Neural cell (in vitro differentiated cells): ENCODE measurements at regions not wholly inside any gene's neighbourhood (a gene's known extent, or its start where the extent isn't known, plus 50 kb on each side); places are given as distances from the start of the nearest gene placed in this dataset.

Experiments
- H2AFZ ChIP-seq: fragments of 200-600, 300-800 bp; sonication (generic), shearing (Covaris generic); 2 replicates; pipeline ENCODE4 v1.6.0; 2014; ENCODE audit warnings: low read depth, mild to moderate bottlenecking, antibody characterized with exemption, low read length, moderate library complexity
- H3F3A ChIP-seq: fragments of 200-600 bp; shearing (Covaris generic); 2 replicates; pipeline ENCODE4 v1.6.1; 2016; ENCODE audit warnings: mild to moderate bottlenecking, moderate library complexity, mixed read lengths, antibody characterized with exemption, low read length; ENCODE audit not compliant: insufficient read depth, poor library complexity, severe bottlenecking
- H3K27ac ChIP-seq: fragments of 200-600, 300-800 bp; sonication (generic), shearing (Covaris generic); 2 replicates; pipeline ENCODE4 v1.5.1; 2014; ENCODE audit warnings: mild to moderate bottlenecking, low read length, moderate library complexity
- H3K27me3 ChIP-seq: fragments of 300-800, 200-600 bp; sonication (generic), shearing (Covaris generic); 2 replicates; pipeline ENCODE4 v1.6.0; 2014; ENCODE audit warnings: mild to moderate bottlenecking, low read depth, low read length, moderate library complexity; ENCODE audit not compliant: insufficient read depth
- H3K36me3 ChIP-seq: fragments of 300-800, 200-600 bp; sonication (generic), shearing (Covaris generic); 2 replicates; pipeline ENCODE4 v1.5.1; 2014; ENCODE audit warnings: mild to moderate bottlenecking, antibody characterized with exemption, low read length, moderate library complexity; ENCODE audit not compliant: insufficient read depth
- H3K4me2 ChIP-seq: fragments of 300-800, 200-600 bp; sonication (generic), shearing (Covaris generic); 2 replicates; pipeline ENCODE4 v1.6.0; 2014; ENCODE audit warnings: mild to moderate bottlenecking, low read length
- H3K4me3 ChIP-seq: fragments of 300-800, 200-600 bp; sonication (generic), shearing (Covaris generic); 2 replicates; pipeline ENCODE4 v1.5.1; 2014; ENCODE audit warnings: mild to moderate bottlenecking, low read length, moderate library complexity
- H3K79me2 ChIP-seq: fragments of 200-600 bp; shearing (Covaris generic); replicated peaks from 2 replicates; pipeline ENCODE4 v1.6.0; 2014; ENCODE audit warnings: mild to moderate bottlenecking, low read length, moderate library complexity; ENCODE audit not compliant: insufficient read depth
- H3K9ac ChIP-seq: fragments of 300-800, 200-600 bp; sonication (generic), shearing (Covaris generic); 2 replicates; pipeline ENCODE4 v1.6.1; 2016; ENCODE audit warnings: mild to moderate bottlenecking, low read length, mixed read lengths
- H3K9me2 ChIP-seq: fragments of 200-600 bp; shearing (Covaris generic); 2 replicates; pipeline ENCODE4 v1.6.1; 2016; ENCODE audit warnings: mild to moderate bottlenecking, low read length, mixed read lengths; ENCODE audit not compliant: insufficient read depth
- H3K9me3 ChIP-seq: fragments of 200-600, 300-800 bp; sonication (generic), shearing (Covaris generic); 2 replicates; pipeline ENCODE4 v1.6.1; 2016; ENCODE audit warnings: mild to moderate bottlenecking, mixed run types, low read length, moderate library complexity, mixed read lengths
- H4K20me1 ChIP-seq: fragments of 200-600 bp; shearing (Covaris generic); 2 replicates; pipeline ENCODE4 v1.6.1; 2016; ENCODE audit warnings: mild to moderate bottlenecking, mixed run types; ENCODE audit not compliant: insufficient read depth
- CTCF ChIP-seq: fragments of 450-650 bp; IDR thresholded peaks from 2 replicates; pipeline ENCODE4 v1.5.1; 2014; ENCODE audit warnings: antibody characterized with exemption, mild to moderate bottlenecking, moderate library complexity; ENCODE audit not compliant: poor library complexity, severe bottlenecking
- EP300 ChIP-seq: fragments of 450-650 bp; conservative IDR thresholded peaks from 2 replicates; pipeline ENCODE4 v1.6.1; 2014; ENCODE audit warnings: antibody characterized with exemption, mild to moderate bottlenecking, moderate library complexity; ENCODE audit not compliant: poor library complexity, severe bottlenecking
- EZH2 ChIP-seq: fragments of 200-600, 300-800 bp; shearing (Covaris generic), sonication (generic); IDR thresholded peaks from 2 replicates; pipeline ENCODE4 v1.6.1; 2014; ENCODE audit warnings: antibody characterized with exemption, low read length, borderline replicate concordance, mild to moderate bottlenecking; ENCODE audit not compliant: insufficient read depth, poor library complexity, severe bottlenecking
- MXI1 ChIP-seq: fragments of 450-650 bp; conservative IDR thresholded peaks from 2 replicates; pipeline ENCODE4 v1.6.1; 2014; ENCODE audit warnings: antibody characterized with exemption, mild to moderate bottlenecking; ENCODE audit not compliant: poor library complexity, severe bottlenecking
- POLR2AphosphoS5 ChIP-seq: IDR thresholded peaks from 2 replicates; pipeline ENCODE4 v1.6.1; 2012
- RAD21 ChIP-seq: fragments of 450-650 bp; conservative IDR thresholded peaks from 2 replicates; pipeline ENCODE4 v1.6.1; 2014; ENCODE audit warnings: antibody characterized with exemption, mild to moderate bottlenecking, moderate library complexity
- REST ChIP-seq: IDR thresholded peaks from 2 replicates; pipeline ENCODE4 v1.6.1; 2012; ENCODE audit warnings: borderline replicate concordance
- SMC3 ChIP-seq: fragments of 450-650 bp; conservative IDR thresholded peaks from 2 replicates; pipeline ENCODE4 v1.6.1; 2014; ENCODE audit warnings: antibody characterized with exemption, mild to moderate bottlenecking, moderate library complexity; ENCODE audit not compliant: poor library complexity
- TAF1 ChIP-seq: IDR thresholded peaks from 2 replicates; pipeline ENCODE4 v1.6.1; 2012; ENCODE audit warnings: low read depth

GRCh38 chr21:16651956-16652355 lies 860.9 kb upstream of the CXADR start:
- Histone ChIP-seq H2AFZ (no peak overlapping the region), H3K9me3 (no peaks in the 10 kb centered on the region)

GRCh38 chr21:16663436-16663835 lies 849.4 kb upstream of the CXADR start:
- Histone ChIP-seq H3K4me3 (no peak overlapping the region), H3K36me3 (no peaks in the 10 kb centered on the region), H3K27me3 (no peaks in the 10 kb centered on the region), H3K9me2 (no peaks in the 10 kb centered on the region), H3K9me3 (no peaks in the 10 kb centered on the region), H3F3A (no peaks in the 10 kb centered on the region), H3K9ac (no peak overlapping the region), H4K20me1 (no peaks in the 10 kb centered on the region), H3K27ac (no peak overlapping the region), H3K4me2 (no peak overlapping the region), H2AFZ (no peak overlapping the region), H3K79me2 (no peaks in the 10 kb centered on the region)
- no peak for TF ChIP-seq TAF1

More at GRCh38 chr21:16651956-16652355, 860.9 kb upstream of the CXADR start:
- Histone ChIP-seq H3K36me3 (no peaks in the 10 kb centered on the region), H3F3A (no peaks in the 10 kb centered on the region), H3K4me3 (no peak overlapping the region), H3K4me2 (no peak overlapping the region), H3K9ac (no peak overlapping the region), H3K27me3 (no peaks in the 10 kb centered on the region), H3K79me2 (no peaks in the 10 kb centered on the region), H4K20me1 (no peaks in the 10 kb centered on the region), H3K9me2 (no peaks in the 10 kb centered on the region), H3K27ac (no peak overlapping the region)
- TF ChIP-seq REST (no peak), EP300 (no peak), TAF1 (no peak), MXI1 (no peak), RAD21 (no peak), POLR2AphosphoS5 (no peak), CTCF (no peak)

- H3F3A ChIP-seq, result no peaks in the 10 kb centered on the region
- H3K9me2 ChIP-seq, result no peaks in the 10 kb centered on the region
- no peaks in the 10 kb centered on the region for H4K20me1 ChIP-seq
- no peak overlapping the region for H3K4me2 ChIP-seq
- TF ChIP-seq MXI1, result no peak
- TF ChIP-seq RAD21, result no peak
- no peak for TF ChIP-seq SMC3
- TF ChIP-seq CTCF, result no peak
- no peak for TF ChIP-seq EP300
- TF ChIP-seq POLR2AphosphoS5, result no peak
- no peak for TF ChIP-seq REST
- no peak for TF ChIP-seq EZH2
- TF ChIP-seq TAF1, result no peak
- no peaks in the 10 kb centered on the region for H3K9me3 ChIP-seq
- no peaks in the 10 kb centered on the region for H3K27me3 ChIP-seq
- H3K79me2 ChIP-seq, result no peaks in the 10 kb centered on the region
- H3K36me3 ChIP-seq, result no peaks in the 10 kb centered on the region
- no peak overlapping the region for H3K27ac ChIP-seq
- no peak overlapping the region for H2AFZ ChIP-seq
- H3K9ac ChIP-seq, result no peak overlapping the region
- H3K4me3 ChIP-seq, result no peak overlapping the region
Measured at GRCh38 chr21:16667395-16667794, 845.4 kb upstream of the CXADR start.
